ENCODE measurements at regions not wholly inside any gene's neighbourhood (a gene's known extent, or its start where the extent isn't known, plus 50 kb on each side); places are given as distances from the start of the nearest gene placed in this dataset.

- Histone ChIP-seq H3K23me2 (ENCODE audit: low read depth, low read length) (no peaks in the 10 kb centered on the region), H2BK5ac (ENCODE audit: low read depth, low read length) (no peak overlapping the region), H3K4me2 (ENCODE audit: insufficient read depth in 1 of 2, low read depth in 2 of 2, low read length in 2 of 2) (no peak overlapping the region), H3K36me3 (ENCODE audit: control insufficient read depth in 2 of 4, insufficient read depth in 4 of 4, low read length in 3 of 4) (no peaks in the 10 kb centered on the region), H3K4ac (replicated peaks; ENCODE audit: insufficient read length, low read depth, low read length) (no peak overlapping the region), H3K79me1 (ENCODE audit: low read depth, low read length) (no peaks in the 10 kb centered on the region), H3K14ac (ENCODE audit: insufficient read length) (no peak overlapping the region), H3K27ac (ENCODE audit: low read depth, low read length) (no peak overlapping the region), H3K23ac (ENCODE audit: insufficient read length) (no peak overlapping the region), H3K4me3 (ENCODE audit: extremely low read depth in 1 of 4, insufficient read depth in 2 of 4, low read depth in 3 of 4, low read length in 4 of 4) (no peak overlapping the region), H4K91ac (replicated peaks; ENCODE audit: insufficient read length, low read length) (no peak overlapping the region), H2AK5ac (ENCODE audit: low read depth, low read length) (no peak overlapping the region), H3K27me3 (replicated peaks in 1 of 4; ENCODE audit: control insufficient read depth in 3 of 4, extremely low read depth in 1 of 4, insufficient read depth in 3 of 4, low read length in 3 of 4) (no peaks in the 10 kb centered on the region), H4K5ac (ENCODE audit: insufficient read length, low read depth, low read length) (no peak overlapping the region), H4K8ac (ENCODE audit: extremely low read depth, insufficient read depth, low read length) (no peak overlapping the region), H3K79me2 (ENCODE audit: control insufficient read depth in 1 of 2, insufficient read depth in 2 of 2, low read length in 2 of 2) (no peaks in the 10 kb centered on the region), H3K18ac (ENCODE audit: extremely low read depth, low read length) (no peak overlapping the region), H3K9me3 (ENCODE audit: insufficient read depth in 2 of 2, low read depth in 1 of 2, low read length in 1 of 2) (peaks cover 2 to 3% of the 10 kb centered on the region in 2 experiments; a peak in 2 of 4 replicates), H2BK12ac (ENCODE audit: low read depth, low read length) (no peak overlapping the region), H2BK120ac (replicated peaks; ENCODE audit: low read depth, low read length) (no peak overlapping the region), H2BK20ac (ENCODE audit: low read length) (no peak overlapping the region), H2BK15ac (ENCODE audit: low read length) (no peak overlapping the region), H3K4me1 (replicated peaks in 1 of 4; ENCODE audit: control insufficient read depth in 3 of 4, insufficient read depth in 4 of 4, low read length in 3 of 4) (no peaks in the 10 kb centered on the region), H4K20me1 (replicated peaks in 1 of 2; ENCODE audit: control insufficient read depth in 1 of 2, insufficient read depth in 2 of 2, low read length in 2 of 2) (no peaks in the 10 kb centered on the region), H2AFZ (ENCODE audit: low read length) (no peak overlapping the region), H3K56ac (replicated peaks; ENCODE audit: insufficient read length, low read depth, low read length) (no peak overlapping the region), H3K9ac (replicated peaks in 1 of 4; ENCODE audit: extremely low read depth in 1 of 4, low read depth in 3 of 4, low read length in 3 of 4) (no peak overlapping the region)
- DNase-seq (ENCODE audit: low read depth in 1 of 2, low spot score in 2 of 2) (no peak), FAIRE-seq (no peak)
- CTCF ChIA-PET (ENCODE audit: partially characterized antibody): no interaction called here
- no peak for TF ChIP-seq SIX5 (IDR thresholded peaks at IDR 0.05; ENCODE audit: low read depth, low read length)
- TF ChIP-seq GTF2F1 (IDR thresholded peaks at IDR 0.05; ENCODE audit: borderline replicate concordance, low read depth, low read length): no peak
- no peak for TF ChIP-seq YY1 (IDR thresholded peaks at IDR 0.05; ENCODE audit: low read depth, low read length)
- no peak for TF ChIP-seq POU5F1 (IDR thresholded peaks at IDR 0.05; ENCODE audit: low read depth, low read length)
- no peak for TF ChIP-seq MAX (IDR thresholded peaks at IDR 0.05)
- TF ChIP-seq TEAD4 (IDR thresholded peaks at IDR 0.05; ENCODE audit: low read depth, low read length): no peak
- no peak for TF ChIP-seq CEBPB (IDR thresholded peaks at IDR 0.05; ENCODE audit: low read depth, low read length)
- POLR2A ChIA-PET (ENCODE audit: partially characterized antibody): no interaction called here
- 78% methylated on average over 3 of the region's 3 CpGs; no CpG with 5 or more reads in 1 of the 2 experiments for WGBS, 2 experiments (ENCODE audit: extremely low coverage in 1 of 2, insufficient coverage in 1 of 2, insufficient read length in 1 of 2, insufficient replicate concordance in 2 of 2, low coverage in 1 of 2, low lambda C conversion rate in 2 of 2, missing lambda C conversion rate in 1 of 2)
Measured at GRCh38 chr10:43930243-43930642, 281.6 kb upstream of the ZNF32 start.

Measured in H1 (cell line).